Loucy (cell line): ENCODE measurements at regions not wholly inside any gene's neighbourhood (a gene's known extent, or its start where the extent isn't known, plus 50 kb on each side); places are given as distances from the start of the nearest gene placed in this dataset.

ENCODE experiments used
- H2AFZ ChIP-seq: fragments of 200-600 bp; sonication (generic); 2 replicates; pipeline ENCODE4 v1.6.0; 2016; ENCODE audit warnings: antibody characterized with exemption, mild to moderate bottlenecking, low read length, moderate library complexity
- H3F3A ChIP-seq: fragments of 200-600 bp; 2 replicates; pipeline ENCODE4 v1.6.0; 2016; ENCODE audit warnings: antibody characterized with exemption, low read depth, mild to moderate bottlenecking
- H3K27me3 ChIP-seq: fragments of 200-600 bp; sonication (generic); 2 replicates; pipeline ENCODE4 v1.6.1; 2014; ENCODE audit warnings: low read length, mild to moderate bottlenecking; ENCODE audit not compliant: insufficient read depth, poor library complexity, severe bottlenecking
- H3K36me3 ChIP-seq: fragments of 200-600 bp; sonication (generic); 2 replicates; pipeline ENCODE4 v1.6.1; 2016; ENCODE audit warnings: low read length; ENCODE audit not compliant: insufficient read depth
- H3K4me1 ChIP-seq: fragments of 200-600 bp; sonication (generic); 2 replicates; pipeline ENCODE4 v1.5.1; 2014; ENCODE audit warnings: low read length, mild to moderate bottlenecking; ENCODE audit not compliant: insufficient read depth, poor library complexity, severe bottlenecking
- H3K4me2 ChIP-seq: fragments of 200-600 bp; sonication (generic); 2 replicates; pipeline ENCODE4 v1.6.0; 2014; ENCODE audit warnings: antibody characterized with exemption, low read length, low read depth, mild to moderate bottlenecking; ENCODE audit not compliant: poor library complexity, severe bottlenecking
- H3K4me3 ChIP-seq: fragments of 200-600 bp; sonication (generic); 2 replicates; pipeline ENCODE4 v1.5.1; 2014; ENCODE audit warnings: low read length, mild to moderate bottlenecking, mixed read lengths; ENCODE audit not compliant: poor library complexity, severe bottlenecking
- H3K79me2 ChIP-seq: fragments of 200-600 bp; sonication (generic); 2 replicates; pipeline ENCODE4 v1.6.1; 2014; ENCODE audit warnings: low read length; ENCODE audit not compliant: insufficient read depth
- H3K9ac ChIP-seq: fragments of 200-600 bp; sonication (generic); 2 replicates; pipeline ENCODE4 v1.6.0; 2014; ENCODE audit warnings: mild to moderate bottlenecking, low read depth, low read length, moderate library complexity; ENCODE audit not compliant: poor library complexity, severe bottlenecking
- H3K9me2 ChIP-seq: fragments of 200-600 bp; sonication (generic); replicated peaks from 2 replicates; pipeline ENCODE4 v1.6.1; 2016; ENCODE audit warnings: low read depth, low read length, mixed read lengths
- H3K9me3 ChIP-seq: fragments of 200-600 bp; sonication (generic); 2 replicates; pipeline ENCODE4 v1.6.1; 2014; ENCODE audit warnings: mild to moderate bottlenecking, antibody characterized with exemption, low read length, low read depth; ENCODE audit not compliant: insufficient read depth
- H4K20me1 ChIP-seq: fragments of 200-600 bp; sonication (generic); 2 replicates; pipeline ENCODE4 v1.6.0; 2014; ENCODE audit warnings: antibody characterized with exemption, low read length, mild to moderate bottlenecking; ENCODE audit not compliant: insufficient read depth, poor library complexity, severe bottlenecking
- CTCF ChIP-seq: fragments of 200-600 bp; sonication (generic); conservative IDR thresholded peaks from 2 replicates; pipeline ENCODE4 v1.5.1; 2014; ENCODE audit warnings: mild to moderate bottlenecking, antibody characterized with exemption, low read length
- EZH2phosphoT487 ChIP-seq: fragments of 200-600 bp; IDR thresholded peaks from 2 replicates; pipeline ENCODE4 v1.6.1; 2018; ENCODE audit warnings: antibody characterized with exemption, mild to moderate bottlenecking, moderate library complexity, borderline replicate concordance

GRCh38 chr3:69553888-69554287, 168.0 kb upstream of the FRMD4B start:
- Histone ChIP-seq H3K9ac (no peak overlapping the region), H3K9me2 (0 out of 2 replicates have a peak, but pooled peaks cover 1% of the 10 kb centered on the region), H3K4me3 (no peak overlapping the region), H3K4me2 (no peak overlapping the region), H2AFZ (no peak overlapping the region), H3K79me2 (no peaks in the 10 kb centered on the region), H3K27me3 (no peaks in the 10 kb centered on the region), H3K9me3 (no peaks in the 10 kb centered on the region; the same call in 1 of the 2 replicates), H3F3A (no peaks in the 10 kb centered on the region), H3K36me3 (no peaks in the 10 kb centered on the region), H3K4me1 (no peaks in the 10 kb centered on the region), H4K20me1 (no peaks in the 10 kb centered on the region)
- TF ChIP-seq EZH2phosphoT487 (no peak), CTCF (no peak)

- no peaks in the 10 kb centered on the region for H3K36me3 ChIP-seq
- TF ChIP-seq EZH2phosphoT487 (no peak), CTCF (no peak)
- H3K4me1 ChIP-seq = no peaks in the 10 kb centered on the region
- no peak overlapping the region for H3K4me3 ChIP-seq
- no peaks in the 10 kb centered on the region for H3K27me3 ChIP-seq
- H3K9me2 ChIP-seq = peaks cover 4% of the 10 kb centered on the region; the same call in 1 of the 2 replicates
- H4K20me1 ChIP-seq = no peaks in the 10 kb centered on the region
- no peaks in the 10 kb centered on the region for H3F3A ChIP-seq
- no peak overlapping the region for H3K9ac ChIP-seq
- no peaks in the 10 kb centered on the region for H3K79me2 ChIP-seq
- no peak overlapping the region for H2AFZ ChIP-seq
- no peaks in the 10 kb centered on the region for H3K9me3 ChIP-seq
- H3K4me2 ChIP-seq = no peak overlapping the region
Observed at GRCh38 chr3:69547461-69547880, 161.6 kb upstream of the FRMD4B start.

GRCh38 chr3:69542805-69543429, 157.0 kb upstream of the FRMD4B start:
- H3F3A ChIP-seq = no peaks in the 10 kb centered on the region
- H3K9me3 ChIP-seq = no peaks in the 10 kb centered on the region
- H3K36me3 ChIP-seq = no peaks in the 10 kb centered on the region
- no peaks in the 10 kb centered on the region for H3K27me3 ChIP-seq
- H4K20me1 ChIP-seq = no peaks in the 10 kb centered on the region
- no peaks in the 10 kb centered on the region for H3K9me2 ChIP-seq
- H3K9ac ChIP-seq = no peak overlapping the region
- no peaks in the 10 kb centered on the region for H3K4me1 ChIP-seq
- no peak overlapping the region for H3K4me2 ChIP-seq
- no peak overlapping the region for H3K4me3 ChIP-seq
- H3K79me2 ChIP-seq = no peaks in the 10 kb centered on the region
- no peak overlapping the region for H2AFZ ChIP-seq
- TF ChIP-seq EZH2phosphoT487 = no peak
- no peak for TF ChIP-seq CTCF
